GM23248 (cell line): ENCODE measurements at regions not wholly inside any gene's neighbourhood (a gene's known extent, or its start where the extent isn't known, plus 50 kb on each side); places are given as distances from the start of the nearest gene placed in this dataset.
"Not testable (repeated sequence)": the region's sequence is repeated elsewhere in the genome, so short reads cannot be mapped to it uniquely, and the experiment has no call there.

Experiments
- DNase-seq: peaks from one replicate; pipeline ENCODE4 v3.0.0-alpha.2; 2015
- H2AFZ ChIP-seq: fragments of 200-600 bp; sonication (generic); 2 replicates; pipeline ENCODE4 v1.6.1; 2016; ENCODE audit warnings: antibody characterized with exemption
- H3F3A ChIP-seq: fragments of 200-600 bp; sonication (generic); 2 replicates; pipeline ENCODE4 v1.6.1; 2016; ENCODE audit warnings: mild to moderate bottlenecking, antibody characterized with exemption, mixed run types; ENCODE audit not compliant: insufficient read depth
- H3K27ac ChIP-seq: fragments of 200-600 bp; sonication (generic); 2 replicates; pipeline ENCODE4 v1.5.1; 2016; ENCODE audit warnings: mild to moderate bottlenecking
- H3K27me3 ChIP-seq: fragments of 200-600 bp; sonication (generic); replicated peaks from 2 replicates; pipeline ENCODE4 v1.6.1; 2016; ENCODE audit warnings: mild to moderate bottlenecking; ENCODE audit not compliant: insufficient read depth
- H3K36me3 ChIP-seq: fragments of 200-600 bp; sonication (generic); 2 replicates; pipeline ENCODE4 v1.6.1; 2016; ENCODE audit warnings: low read depth, mild to moderate bottlenecking
- H3K4me1 ChIP-seq: fragments of 200-600 bp; sonication (generic); 2 replicates; pipeline ENCODE4 v1.6.1; 2016; ENCODE audit warnings: mild to moderate bottlenecking; ENCODE audit not compliant: insufficient read depth
- H3K4me2 ChIP-seq: fragments of 200-600 bp; sonication (generic); one replicate; pipeline ENCODE4 v1.6.1; 2016; ENCODE audit warnings: mild to moderate bottlenecking; ENCODE audit not compliant: unreplicated experiment
- H3K4me3 ChIP-seq: fragments of 200-600 bp; sonication (generic); 2 replicates; pipeline ENCODE4 v1.5.1; 2016; ENCODE audit warnings: mild to moderate bottlenecking
- H3K79me2 ChIP-seq: fragments of 200-600 bp; sonication (generic); 2 replicates; pipeline ENCODE4 v1.6.1; 2016; ENCODE audit warnings: mild to moderate bottlenecking; ENCODE audit not compliant: insufficient read depth
- H3K9ac ChIP-seq: fragments of 200-600 bp; sonication (generic); 2 replicates; pipeline ENCODE4 v1.6.1; 2016; ENCODE audit warnings: mild to moderate bottlenecking
- H3K9me2 ChIP-seq: fragments of 200-600 bp; sonication (generic); 2 replicates; pipeline ENCODE4 v1.6.1; 2016; ENCODE audit warnings: mixed run types, mild to moderate bottlenecking, moderate library complexity; ENCODE audit not compliant: insufficient read depth
- H3K9me3 ChIP-seq: fragments of 200-600 bp; sonication (generic); one replicate; pipeline ENCODE4 v1.6.1; 2017; ENCODE audit warnings: low read depth
- H4K20me1 ChIP-seq: fragments of 200-600 bp; sonication (generic); 2 replicates; pipeline ENCODE4 v1.6.0; 2016; ENCODE audit not compliant: insufficient read depth
- EZH2 ChIP-seq: fragments of 200-600 bp; sonication (generic); IDR thresholded peaks from 2 replicates; pipeline ENCODE4 v1.6.1; 2018; ENCODE audit warnings: antibody characterized with exemption, mild to moderate bottlenecking; ENCODE audit not compliant: insufficient read depth, poor library complexity, severe bottlenecking
- EZH2phosphoT487 ChIP-seq: fragments of 200-600 bp; sonication (generic); IDR thresholded peaks from 2 replicates; pipeline ENCODE4 v1.6.1; 2018; ENCODE audit warnings: antibody characterized with exemption, moderate library complexity, mild to moderate bottlenecking, low read depth; ENCODE audit not compliant: insufficient read depth
- WGBS, 2 experiments: methylation state at CpG; one replicate each; pipeline ENCODE4 v1.1.6; 2015 to 2017; ENCODE audit warnings: low lambda C conversion rate in 2 of 2, low coverage in 1 of 2; ENCODE audit errors: missing lambda C conversion rate in 2 of 2; 5-methylcytosine and 5-hydroxymethylcytosine counted together
- in situ Hi-C: fragments of 300-500 bp; cut with MboI; formaldehyde crosslinking; loops from 2 replicates; pipeline ENCODE4 v1.15.0; 2020

- WGBS, 2 experiments: 48 to 54% methylated on average over 4 of the region's 4 CpGs
- no peak overlapping the region for H3K4me2 ChIP-seq
- no peak for DNase-seq
- H3K9ac ChIP-seq: no peak overlapping the region
- TF ChIP-seq EZH2: no peak
- no peak for TF ChIP-seq EZH2phosphoT487
- no peaks in the 10 kb centered on the region for H3K9me2 ChIP-seq
- no peaks in the 10 kb centered on the region for H4K20me1 ChIP-seq
- H3K27me3 ChIP-seq: no peaks in the 10 kb centered on the region
- no peaks in the 10 kb centered on the region for H3K79me2 ChIP-seq
- H3K27ac ChIP-seq: no peak overlapping the region
- H3K9me3 ChIP-seq: no peaks in the 10 kb centered on the region
- no peaks in the 10 kb centered on the region for H3K36me3 ChIP-seq
- H3K4me1 ChIP-seq: no peaks in the 10 kb centered on the region
- H2AFZ ChIP-seq: peak overlapping the region; percentile 12; the same call in 1 of the 2 replicates
- no peaks in the 10 kb centered on the region for H3F3A ChIP-seq
- in situ Hi-C loops: no loop called here
- H3K4me3 ChIP-seq: no peak overlapping the region
Observed at GRCh38 chr4:186798951-186799659, 75.4 kb upstream of the FAT1 start.

DNA sequence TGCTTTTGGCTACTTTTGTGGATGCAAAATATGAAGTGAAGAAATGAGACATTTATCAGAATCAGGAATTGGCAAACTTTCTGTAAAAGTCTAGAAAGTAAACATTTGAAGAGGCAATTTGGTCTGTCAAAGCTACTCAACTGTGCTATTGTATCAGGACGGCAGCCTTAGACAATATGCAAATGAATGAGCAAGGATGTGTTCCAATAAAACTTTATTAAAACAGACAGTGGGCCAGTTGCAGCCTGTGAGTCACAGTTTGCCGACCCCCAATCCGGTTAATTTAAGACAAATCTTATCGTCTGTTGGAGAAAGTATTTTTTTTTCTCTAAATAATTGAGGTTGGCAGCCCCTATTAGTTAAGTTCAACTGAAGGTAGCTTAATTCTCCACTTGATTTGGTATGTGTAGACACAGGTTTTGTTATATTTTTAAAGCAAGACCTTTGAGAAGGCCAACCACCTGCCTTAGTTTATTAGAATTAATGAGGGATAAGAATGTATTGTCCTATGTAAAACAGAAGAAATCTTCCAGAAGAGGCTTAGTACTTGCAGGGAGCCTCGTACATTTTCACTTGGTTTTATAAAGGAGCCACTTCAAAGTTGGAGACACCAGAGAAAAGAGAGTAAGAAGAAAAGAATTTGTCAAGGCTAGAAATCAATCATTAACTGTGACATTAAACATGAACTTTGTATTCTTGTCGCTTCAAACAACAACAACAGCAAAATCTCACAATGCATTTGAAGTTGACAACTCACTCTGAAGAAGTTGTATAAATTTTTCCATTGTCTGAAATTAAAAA is 81.6 kb upstream of the FAT1 start:
- no peak overlapping the region for H2AFZ ChIP-seq
- H3F3A ChIP-seq: peaks cover 15% of the 10 kb centered on the region
- no peak overlapping the region for H3K4me2 ChIP-seq
- H3K4me1 ChIP-seq: peaks cover 28% of the 10 kb centered on the region
- no peak overlapping the region for H3K4me3 ChIP-seq
- in situ Hi-C loops: no loop called here
- H3K9me3 ChIP-seq: no peaks in the 10 kb centered on the region
- no peaks in the 10 kb centered on the region for H3K27me3 ChIP-seq
- H3K36me3 ChIP-seq: no peaks in the 10 kb centered on the region
- no peak for DNase-seq
- no peaks in the 10 kb centered on the region for H3K79me2 ChIP-seq
- no peaks in the 10 kb centered on the region for H3K9me2 ChIP-seq
- no peak overlapping the region for H3K9ac ChIP-seq
- TF ChIP-seq EZH2phosphoT487: no peak
- no peak for TF ChIP-seq EZH2
- no peaks in the 10 kb centered on the region for H4K20me1 ChIP-seq
- H3K27ac ChIP-seq: no peak overlapping the region
- 93 to 94% methylated on average over 6 of the region's 6 CpGs for WGBS, 2 experiments

- WGBS, 2 experiments: 90 to 95% methylated on average over 5 of the region's 5 CpGs
- not testable (repeated sequence) for H3K9ac ChIP-seq
Observed at GRCh38 chr4:186805917-186806316, 82.3 kb upstream of the FAT1 start.

GRCh38 chr4:186806679-186807421 is 83.2 kb upstream of the FAT1 start:
- WGBS, 2 experiments: 28% methylated on average over 7 of the region's 7 CpGs
- Histone ChIP-seq H3K36me3 (no peaks in the 10 kb centered on the region), H3K9me2 (no peaks in the 10 kb centered on the region), H3K9me3 (no peaks in the 10 kb centered on the region), H3K9ac (no peak overlapping the region), H3K27me3 (no peaks in the 10 kb centered on the region), H2AFZ (peak overlapping the region; percentile 59), H3K4me1 (peaks cover 28% of the 10 kb centered on the region), H3K4me2 (peak overlapping the region; percentile 68), H3K27ac (no peak overlapping the region), H3K4me3 (no peak overlapping the region; the same call in 1 of the 2 replicates), H4K20me1 (no peaks in the 10 kb centered on the region), H3K79me2 (no peaks in the 10 kb centered on the region), H3F3A (peaks cover 15% of the 10 kb centered on the region)
- in situ Hi-C loops: no loop called here
- TF ChIP-seq EZH2phosphoT487: no peak
- no peak for TF ChIP-seq EZH2
- DNase-seq: peak; percentile 35

More at GRCh38 chr4:186805917-186806316, 82.3 kb upstream of the FAT1 start:
- H3K9me3 ChIP-seq, H3K36me3 ChIP-seq, H3K9me2 ChIP-seq, DNase-seq, H3K4me3 ChIP-seq, H2AFZ ChIP-seq, in situ Hi-C loops, H3K79me2 ChIP-seq, H3K27ac ChIP-seq, H3K27me3 ChIP-seq, H3K4me2 ChIP-seq, H4K20me1 ChIP-seq: not testable (repeated sequence)
- H3F3A ChIP-seq: peaks cover 15% of the 10 kb centered on the region
- peaks cover 28% of the 10 kb centered on the region for H3K4me1 ChIP-seq
